H1 (cell line): ENCODE measurements at regions not wholly inside any gene's neighbourhood (a gene's known extent, or its start where the extent isn't known, plus 50 kb on each side); places are given as distances from the start of the nearest gene placed in this dataset.

Source experiments
- EGR1 ChIP-seq: IDR thresholded peaks from 2 replicates; pipeline ENCODE4 v1.6.1; 2011; ENCODE audit warnings: low read depth, low read length, borderline replicate concordance
- KDM4A ChIP-seq: IDR thresholded peaks from one replicate; pipeline ENCODE4 v1.7.1; 2012; ENCODE audit warnings: low read depth, mild to moderate bottlenecking, moderate library complexity, low read length, inconsistent platforms; ENCODE audit not compliant: severe bottlenecking

- TF ChIP-seq EGR1: no peak
- TF ChIP-seq KDM4A: no peak
Observed at GRCh38 chr2:138994502-138994901, 214.3 kb upstream of the NXPH2 start (continued).
